ENCODE measurements at regions not wholly inside any gene's neighbourhood (a gene's known extent, or its start where the extent isn't known, plus 50 kb on each side); places are given as distances from the start of the nearest gene placed in this dataset.

GRCh38 chr2:56102866-56103265, 80.9 kb upstream of the CCDC85A start:
- DNase-seq (ENCODE audit: low read depth): no peak

- DNase-seq (ENCODE audit: low read depth): no peak
Measured at GRCh38 chr2:56104962-56105361, 78.8 kb upstream of the CCDC85A start.

GRCh38 chr2:56107502-56108220, 76.1 kb upstream of the CCDC85A start:
- no peak for DNase-seq (ENCODE audit: low read depth)

- DNase-seq (ENCODE audit: low read depth): no peak
Measured at GRCh38 chr2:56108806-56109205, 75.0 kb upstream of the CCDC85A start.

GRCh38 chr2:56109994-56110393, 73.8 kb upstream of the CCDC85A start:
- DNase-seq (ENCODE audit: low read depth): no peak

- no peak for DNase-seq (ENCODE audit: low read depth)
Measured at GRCh38 chr2:56113382-56113975, 70.3 kb upstream of the CCDC85A start.

GRCh38 chr2:56117764-56118163, 66.0 kb upstream of the CCDC85A start:
- no peak for DNase-seq (ENCODE audit: low read depth)

- no peak for DNase-seq (ENCODE audit: low read depth)
Measured at GRCh38 chr2:56118474-56118873, 65.3 kb upstream of the CCDC85A start.

GRCh38 chr2:56121995-56122394, 61.8 kb upstream of the CCDC85A start:
- DNase-seq (ENCODE audit: low read depth): no peak

GRCh38 chr2:56123538-56123937, 60.3 kb upstream of the CCDC85A start:
- no peak for DNase-seq (ENCODE audit: low read depth)

GRCh38 chr2:56127010-56127409, 56.8 kb upstream of the CCDC85A start:
- DNase-seq (ENCODE audit: low read depth): no peak

GRCh38 chr2:56127463-56128152, 56.2 kb upstream of the CCDC85A start:
- no peak for DNase-seq (ENCODE audit: low read depth)

- DNase-seq (ENCODE audit: low read depth): no peak
Measured at GRCh38 chr2:56128235-56128634, 55.6 kb upstream of the CCDC85A start.

- peak; percentile 44 for DNase-seq (ENCODE audit: low read depth)
Measured at GRCh38 chr2:56130463-56131070, 53.2 kb upstream of the CCDC85A start.

- peak; percentile 37 for DNase-seq (ENCODE audit: low read depth)
Measured at GRCh38 chr2:56132138-56132537, 51.7 kb upstream of the CCDC85A start.

GRCh38 chr2:56133441-56133840, 50.3 kb upstream of the CCDC85A start:
- no peak for DNase-seq (ENCODE audit: low read depth)

- DNase-seq (ENCODE audit: low read depth): no peak
Measured at GRCh38 chr2:56133931-56134629, 49.7 kb upstream of the CCDC85A start.
